ENCODE measurements at regions not wholly inside any gene's neighbourhood (a gene's known extent, or its start where the extent isn't known, plus 50 kb on each side); places are given as distances from the start of the nearest gene placed in this dataset.

GRCh38 chr1:79089946-79090345 lies 83.4 kb upstream of the ADGRL4 start:
- no peak overlapping the region for H3K4me3 ChIP-seq (ENCODE audit: low read depth, low read length)
- TF ChIP-seq, protein P1, sequence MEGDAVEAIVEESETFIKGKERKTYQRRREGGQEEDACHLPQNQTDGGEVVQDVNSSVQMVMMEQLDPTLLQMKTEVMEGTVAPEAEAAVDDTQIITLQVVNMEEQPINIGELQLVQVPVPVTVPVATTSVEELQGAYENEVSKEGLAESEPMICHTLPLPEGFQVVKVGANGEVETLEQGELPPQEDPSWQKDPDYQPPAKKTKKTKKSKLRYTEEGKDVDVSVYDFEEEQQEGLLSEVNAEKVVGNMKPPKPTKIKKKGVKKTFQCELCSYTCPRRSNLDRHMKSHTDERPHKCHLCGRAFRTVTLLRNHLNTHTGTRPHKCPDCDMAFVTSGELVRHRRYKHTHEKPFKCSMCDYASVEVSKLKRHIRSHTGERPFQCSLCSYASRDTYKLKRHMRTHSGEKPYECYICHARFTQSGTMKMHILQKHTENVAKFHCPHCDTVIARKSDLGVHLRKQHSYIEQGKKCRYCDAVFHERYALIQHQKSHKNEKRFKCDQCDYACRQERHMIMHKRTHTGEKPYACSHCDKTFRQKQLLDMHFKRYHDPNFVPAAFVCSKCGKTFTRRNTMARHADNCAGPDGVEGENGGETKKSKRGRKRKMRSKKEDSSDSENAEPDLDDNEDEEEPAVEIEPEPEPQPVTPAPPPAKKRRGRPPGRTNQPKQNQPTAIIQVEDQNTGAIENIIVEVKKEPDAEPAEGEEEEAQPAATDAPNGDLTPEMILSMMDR (IDR thresholded peaks at IDR 0.05; ENCODE audit: borderline replicate concordance, insufficient read depth, low read depth, low read length) = no peak

- TF ChIP-seq, protein P1 (IDR thresholded peaks at IDR 0.05; ENCODE audit: borderline replicate concordance, insufficient read depth, low read depth, low read length) = no peak
- no peak overlapping the region for H3K4me3 ChIP-seq (ENCODE audit: low read depth, low read length)
Observed at GRCh38 chr1:79082233-79082632, 75.7 kb upstream of the ADGRL4 start.

DNA sequence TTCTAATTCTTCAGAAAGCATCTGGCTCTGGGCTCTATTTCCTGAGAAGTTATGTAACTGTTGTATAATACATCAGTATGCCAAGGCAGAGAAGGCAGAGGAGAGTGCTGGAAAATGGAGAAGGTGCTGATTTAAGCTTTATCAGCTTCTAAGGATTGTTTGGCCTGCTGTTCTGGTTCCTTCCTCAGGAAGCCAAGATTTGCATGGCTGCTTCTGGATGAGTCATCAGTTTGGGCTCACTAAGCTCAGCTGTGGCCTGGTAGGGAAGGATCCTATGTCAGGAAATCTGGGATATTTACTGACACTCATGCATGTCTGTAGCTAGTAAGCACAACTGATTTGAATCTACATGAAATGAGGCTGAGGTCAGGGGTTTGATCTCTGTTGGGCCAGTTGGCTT lies 73.2 kb upstream of the ADGRL4 start:
- no peak overlapping the region for H3K4me3 ChIP-seq (ENCODE audit: low read depth, low read length)
- TF ChIP-seq, protein P1 (IDR thresholded peaks at IDR 0.05; ENCODE audit: borderline replicate concordance, insufficient read depth, low read depth, low read length) = no peak

DNA sequence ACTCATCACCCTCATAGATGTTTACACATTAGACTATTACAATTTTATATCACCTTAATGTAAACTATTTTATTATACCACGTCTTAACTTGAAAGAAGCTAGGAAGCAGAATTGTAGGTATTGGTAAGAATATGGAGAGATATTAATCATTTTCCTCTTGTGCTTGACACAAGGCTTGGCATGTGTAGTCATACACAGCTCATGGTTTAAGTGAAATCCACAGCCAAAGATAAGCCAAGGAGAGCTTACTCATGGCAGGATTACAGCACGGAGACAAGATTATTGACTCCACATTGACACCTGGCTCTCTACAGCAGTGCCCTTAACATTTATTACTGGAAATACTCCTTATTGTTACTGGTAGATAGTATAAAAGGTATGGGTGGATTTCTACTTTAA lies 68.4 kb upstream of the ADGRL4 start:
- TF ChIP-seq, protein P1 (IDR thresholded peaks at IDR 0.05; ENCODE audit: borderline replicate concordance, insufficient read depth, low read depth, low read length) = no peak
- H3K4me3 ChIP-seq (ENCODE audit: low read depth, low read length) = no peak overlapping the region

- TF ChIP-seq, protein P1 (IDR thresholded peaks at IDR 0.05; ENCODE audit: borderline replicate concordance, insufficient read depth, low read depth, low read length) = no peak
- H3K4me3 ChIP-seq (ENCODE audit: low read depth, low read length) = no peak overlapping the region
Observed at GRCh38 chr1:79069828-79070227, 63.3 kb upstream of the ADGRL4 start.

DNA sequence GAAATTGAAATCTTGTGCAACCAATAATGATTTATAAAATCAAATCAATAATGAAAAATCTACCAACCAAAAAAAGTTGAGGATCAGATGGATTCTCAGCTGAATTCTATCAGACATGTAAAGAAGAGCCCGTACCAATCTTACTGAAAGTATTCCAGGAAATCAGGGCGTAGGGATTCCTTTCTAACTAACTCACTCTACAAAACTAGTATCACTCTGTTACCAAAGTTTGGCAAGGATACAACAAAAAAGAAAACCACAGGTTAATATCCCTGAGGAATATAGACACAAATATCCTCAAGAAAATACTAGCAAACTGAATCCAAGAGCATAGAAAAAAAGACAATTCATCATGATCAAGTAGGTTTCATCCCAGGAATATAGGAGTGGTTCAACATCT lies 52.8 kb upstream of the ADGRL4 start:
- no peak overlapping the region for H3K4me3 ChIP-seq (ENCODE audit: low read depth, low read length)
- TF ChIP-seq, protein P1 (IDR thresholded peaks at IDR 0.05; ENCODE audit: borderline replicate concordance, insufficient read depth, low read depth, low read length) = no peak

Measured in GM12875 (cell line).